HG02970 (cell line): ENCODE measurements at regions not wholly inside any gene's neighbourhood (a gene's known extent, or its start where the extent isn't known, plus 50 kb on each side); places are given as distances from the start of the nearest gene placed in this dataset.
"Not testable (repeated sequence)": the region's sequence is repeated elsewhere in the genome, so short reads cannot be mapped to it uniquely, and the experiment has no call there.

Experiments used
- ATAC-seq: cut with Tn5 transposase; IDR thresholded peaks from one replicate; pipeline ENCODE4 v1.9.1; 2021; ENCODE audit warnings: mild to moderate bottlenecking, moderate library complexity, moderate number of reproducible peaks; ENCODE audit not compliant: unreplicated experiment, low FRiP score

- no peak for ATAC-seq
Measured at GRCh38 chr18:39162013-39162827, 1596.6 kb upstream of the CELF4 start.

- no peak for ATAC-seq
Measured at GRCh38 chr18:39149211-39149806, 1583.7 kb upstream of the CELF4 start.

GRCh38 chr18:39134255-39134654 is 1568.7 kb upstream of the CELF4 start:
- ATAC-seq = no peak

GRCh38 chr18:39127538-39127937 is 1561.9 kb upstream of the CELF4 start:
- not testable (repeated sequence) for ATAC-seq

- ATAC-seq = no peak
Measured at GRCh38 chr18:39113790-39114189, 1548.2 kb upstream of the CELF4 start.

GRCh38 chr18:39105104-39105503 is 1539.5 kb upstream of the CELF4 start:
- no peak for ATAC-seq

GRCh38 chr18:39072970-39073369 is 1507.4 kb upstream of the CELF4 start:
- ATAC-seq = no peak

GRCh38 chr18:39062426-39062825 is 1496.8 kb upstream of the CELF4 start:
- ATAC-seq = no peak

GRCh38 chr18:39058386-39059000 is 1492.9 kb upstream of the CELF4 start:
- ATAC-seq = no peak

GRCh38 chr18:39057423-39058064 is 1491.9 kb upstream of the CELF4 start:
- no peak for ATAC-seq

- no peak for ATAC-seq
Measured at GRCh38 chr18:39053571-39053970, 1488.0 kb upstream of the CELF4 start.

GRCh38 chr18:39051013-39051412 is 1485.4 kb upstream of the CELF4 start:
- no peak for ATAC-seq

- no peak for ATAC-seq
Measured at GRCh38 chr18:39039813-39040212, 1474.2 kb upstream of the CELF4 start.

GRCh38 chr18:39037925-39038324 is 1472.3 kb upstream of the CELF4 start:
- no peak for ATAC-seq

GRCh38 chr18:39033312-39033711 is 1467.7 kb upstream of the CELF4 start:
- ATAC-seq = no peak

- no peak for ATAC-seq
Measured at GRCh38 chr18:39031647-39032046, 1466.0 kb upstream of the CELF4 start.

- ATAC-seq = no peak
Measured at GRCh38 chr18:39030124-39030655, 1464.6 kb upstream of the CELF4 start.

GRCh38 chr18:39025531-39025930 is 1459.9 kb upstream of the CELF4 start:
- ATAC-seq = no peak

- no peak for ATAC-seq
Measured at GRCh38 chr18:39019989-39020388, 1454.4 kb upstream of the CELF4 start.

- ATAC-seq = no peak
Measured at GRCh38 chr18:39007031-39007902, 1441.7 kb upstream of the CELF4 start.
